AML-193 (cell line): ENCODE measurements at regions not wholly inside any gene's neighbourhood (a gene's known extent, or its start where the extent isn't known, plus 50 kb on each side); places are given as distances from the start of the nearest gene placed in this dataset.
A peak's percentile ranks its signal among the peaks of the same experiment; 100 is the strongest.

ENCODE experiments used
- DNase-seq, 2 experiments: peaks; one replicate each; lab custom pipeline; 2025; lab: John Stamatoyannopoulos, UW

GRCh38 chr5:10073441-10074104, 176.1 kb downstream of the ATPSCKMT start:
- DNase-seq: no peak

- DNase-seq: no peak
Measured at GRCh38 chr5:10069637-10070313, 179.9 kb downstream of the ATPSCKMT start.

- no peak for DNase-seq
Measured at GRCh38 chr5:10065428-10066000, 184.2 kb downstream of the ATPSCKMT start.

- DNase-seq: no peak
Measured at GRCh38 chr5:10064546-10065195, 185.0 kb downstream of the ATPSCKMT start.

- no peak for DNase-seq
Measured at GRCh38 chr5:10063997-10064396, 185.7 kb downstream of the ATPSCKMT start.

- DNase-seq: no peak
Measured at GRCh38 chr5:10059980-10060379, 189.7 kb downstream of the ATPSCKMT start.

- DNase-seq: no peak
Measured at GRCh38 chr5:10059556-10059955, 190.1 kb downstream of the ATPSCKMT start.

- DNase-seq: no peak
Measured at GRCh38 chr5:10057356-10057755, 192.3 kb downstream of the ATPSCKMT start.

GRCh38 chr5:10056228-10056760, 193.4 kb downstream of the ATPSCKMT start:
- DNase-seq: no peak

GRCh38 chr5:10049858-10050455, 199.7 kb downstream of the ATPSCKMT start:
- no peak for DNase-seq

GRCh38 chr5:10046676-10047075, 203.0 kb downstream of the ATPSCKMT start:
- DNase-seq: no peak

GRCh38 chr5:10045376-10045775, 204.3 kb downstream of the ATPSCKMT start:
- no peak for DNase-seq

GRCh38 chr5:10036136-10036815, 213.4 kb downstream of the ATPSCKMT start:
- DNase-seq: no peak

- DNase-seq: no peak
Measured at GRCh38 chr5:10034001-10034400, 215.7 kb downstream of the ATPSCKMT start.

- DNase-seq: no peak
Measured at GRCh38 chr5:10031817-10032216, 217.9 kb downstream of the ATPSCKMT start.

GRCh38 chr5:10030219-10030831, 219.4 kb downstream of the ATPSCKMT start:
- DNase-seq: peak in 1 of 2 experiments; percentile 11

GRCh38 chr5:10023494-10023893, 226.2 kb downstream of the ATPSCKMT start:
- no peak for DNase-seq

- no peak for DNase-seq
Measured at GRCh38 chr5:10021248-10021647, 228.4 kb downstream of the ATPSCKMT start.

- DNase-seq: no peak
Measured at GRCh38 chr5:10019236-10019635, 230.5 kb downstream of the ATPSCKMT start.

GRCh38 chr5:10018201-10019069, 231.3 kb downstream of the ATPSCKMT start:
- no peak for DNase-seq
